ENCODE measurements at regions not wholly inside any gene's neighbourhood (a gene's known extent, or its start where the extent isn't known, plus 50 kb on each side); places are given as distances from the start of the nearest gene placed in this dataset.

- TF ChIP-seq POLR2A (IDR thresholded peaks at IDR 0.05; ENCODE audit: borderline replicate concordance, extremely low read depth, insufficient read depth, insufficient read length) (no peak), POLR2AphosphoS5 (IDR thresholded peaks at IDR 0.05; ENCODE audit: low read depth, low read length) (no peak), EZH2 (IDR thresholded peaks at IDR 0.05) (no peak), FOSL1 (IDR thresholded peaks at IDR 0.05; ENCODE audit: low read depth) (no peak), CTCF (IDR thresholded peaks at IDR 0.05 in 2 of 3, conservative IDR thresholded peaks at IDR 0.05 in 1 of 3; ENCODE audit: borderline replicate concordance in 1 of 3, insufficient read depth in 1 of 3, low read depth in 2 of 3, low read length in 2 of 3) (no peak), SRF (IDR thresholded peaks at IDR 0.05; ENCODE audit: low read depth) (no peak), REST (IDR thresholded peaks at IDR 0.05; ENCODE audit: low read depth) (no peak), MAX (IDR thresholded peaks at IDR 0.05) (no peak), ZNF274 (IDR thresholded peaks at IDR 0.05; ENCODE audit: low read depth, low read length) (no peak), CBX3 (IDR thresholded peaks at IDR 0.05; ENCODE audit: low read depth) (no peak), TCF7L2 (IDR thresholded peaks at IDR 0.05; ENCODE audit: borderline replicate concordance, extremely low read depth, insufficient read depth, insufficient read length) (no peak)
Observed at GRCh38 chr10:9227679-9228365, 1173.3 kb downstream of the GATA3 start.

Data from HCT116 (cell line).